HEK293 (cell line): ENCODE measurements at regions not wholly inside any gene's neighbourhood (a gene's known extent, or its start where the extent isn't known, plus 50 kb on each side); places are given as distances from the start of the nearest gene placed in this dataset.

Experiments
- CTCF ChIA-PET: fragments of 350-600 bp; formaldehyde crosslinking; extraction: SDS; loops from one replicate; lab custom pipeline; 2021; ENCODE audit warnings: antibody characterized with exemption; lab: Yijun Ruan, JAX
- POLR2A ChIA-PET: fragments of 300-600 bp; formaldehyde crosslinking; extraction: SDS; loops from one replicate; lab custom pipeline; 2020; ENCODE audit warnings: antibody characterized with exemption, inconsistent platforms; lab: Yijun Ruan, JAX
- H3K27ac ChIP-seq: fragments of 200-500 bp; sonication (Bioruptor generic); 2 replicates; pipeline ENCODE4 v1.5.1; 2014; ENCODE audit warnings: low read depth, low read length, control low read depth, inconsistent platforms; ENCODE audit errors: extremely low read depth
- H3K36me3 ChIP-seq, 2 experiments: fragments of 200-500 bp in 1 of 2; sonication (Bioruptor generic) in 1 of 2; 1 replicate in 1 of 2; 2 replicates in 1 of 2; pipeline ENCODE4 v1.5.1; 2014 to 2017; ENCODE audit warnings: inconsistent platforms in 2 of 2, low read length in 2 of 2; ENCODE audit not compliant: control insufficient read depth in 2 of 2, insufficient read depth in 1 of 2
- H3K4me1 ChIP-seq: fragments of 200-500 bp; sonication (Bioruptor generic); 2 replicates; pipeline ENCODE4 v1.5.1; 2014; ENCODE audit warnings: mild to moderate bottlenecking, low read length, inconsistent platforms; ENCODE audit not compliant: control insufficient read depth, insufficient read depth
- H3K4me3 ChIP-seq: 2 replicates; pipeline ENCODE4 v1.5.1; 2011; ENCODE audit warnings: low read depth, mild to moderate bottlenecking, control low read depth, low read length, moderate library complexity
- H3K9me3 ChIP-seq: fragments of 200-500 bp; sonication (Bioruptor generic); 2 replicates; pipeline ENCODE4 v1.5.1; 2014; ENCODE audit warnings: low read depth, low read length, inconsistent platforms; ENCODE audit not compliant: control insufficient read depth, insufficient read depth
- AEBP2 ChIP-seq: fragments of 450-650 bp; formaldehyde crosslinking; IDR thresholded peaks from 2 replicates; pipeline ENCODE4 v1.5.1; 2016; ENCODE audit warnings: missing biosample characterization, missing genetic modification characterization, borderline replicate concordance
- GLIS1 ChIP-seq: fragments of 450-650 bp; formaldehyde crosslinking; IDR thresholded peaks from 2 replicates; pipeline ENCODE4 v1.5.1; 2016; ENCODE audit warnings: missing biosample characterization, missing genetic modification characterization
- HOXD13 ChIP-seq: sonication (generic); formaldehyde crosslinking; IDR thresholded peaks from 2 replicates; pipeline ENCODE4 v1.8.0; 2022; ENCODE audit warnings: missing genetic modification reagents, borderline replicate concordance
- KLF1 ChIP-seq: fragments of 450-650 bp; formaldehyde crosslinking; IDR thresholded peaks from 2 replicates; pipeline ENCODE4 v1.5.1; 2016; ENCODE audit warnings: missing biosample characterization, missing genetic modification characterization
- KLF8 ChIP-seq: fragments of 450-650 bp; formaldehyde crosslinking; IDR thresholded peaks from 2 replicates; pipeline ENCODE4 v1.5.1; 2016; ENCODE audit warnings: missing biosample characterization, missing genetic modification characterization
- MYNN ChIP-seq: fragments of 450-650 bp; formaldehyde crosslinking; IDR thresholded peaks from 2 replicates; pipeline ENCODE4 v1.5.1; 2016; ENCODE audit warnings: missing biosample characterization, missing genetic modification characterization, borderline replicate concordance
- SETDB1 ChIP-seq: IDR thresholded peaks from one replicate; pipeline ENCODE4 v1.6.1; 2017; ENCODE audit warnings: mild to moderate bottlenecking, low read length, moderate library complexity, mixed read lengths; ENCODE audit not compliant: insufficient read length
- WT1 ChIP-seq: fragments of 450-650 bp; formaldehyde crosslinking; IDR thresholded peaks from 2 replicates; pipeline ENCODE4 v1.5.1; 2016; ENCODE audit warnings: missing biosample characterization, missing genetic modification characterization
- ZBTB1 ChIP-seq: fragments of 450-650 bp; formaldehyde crosslinking; IDR thresholded peaks from 2 replicates; pipeline ENCODE4 v1.5.1; 2016; ENCODE audit warnings: missing biosample characterization, missing genetic modification characterization
- ZBTB10 ChIP-seq: fragments of 450-650 bp; formaldehyde crosslinking; IDR thresholded peaks from 2 replicates; pipeline ENCODE4 v1.5.1; 2016; ENCODE audit warnings: missing biosample characterization, missing genetic modification characterization
- ZBTB48 ChIP-seq: fragments of 450-650 bp; formaldehyde crosslinking; IDR thresholded peaks from 2 replicates; pipeline ENCODE4 v1.5.1; 2016; ENCODE audit warnings: missing biosample characterization, missing genetic modification characterization
- ZEB2 ChIP-seq: fragments of 450-650 bp; formaldehyde crosslinking; IDR thresholded peaks from 2 replicates; pipeline ENCODE4 v1.5.1; 2016; ENCODE audit warnings: missing biosample characterization, missing genetic modification characterization
- ZFP41 ChIP-seq: fragments of 450-650 bp; formaldehyde crosslinking; IDR thresholded peaks from 2 replicates; pipeline ENCODE4 v1.5.1; 2016; ENCODE audit warnings: missing biosample characterization, missing genetic modification characterization, borderline replicate concordance
- ZIC2 ChIP-seq: fragments of 450-650 bp; formaldehyde crosslinking; IDR thresholded peaks from 2 replicates; pipeline ENCODE4 v1.5.1; 2016; ENCODE audit warnings: missing biosample characterization, missing genetic modification characterization
- ZNF10 ChIP-seq: fragments of 450-650 bp; formaldehyde crosslinking; IDR thresholded peaks from 2 replicates; pipeline ENCODE4 v1.5.1; 2017; ENCODE audit warnings: missing biosample characterization, missing genetic modification characterization
- ZNF112 ChIP-seq: fragments of 450-650 bp; formaldehyde crosslinking; IDR thresholded peaks from 2 replicates; pipeline ENCODE4 v1.5.0; 2017; ENCODE audit warnings: missing biosample characterization, missing genetic modification characterization
- ZNF202 ChIP-seq: fragments of 450-650 bp; formaldehyde crosslinking; IDR thresholded peaks from 2 replicates; pipeline ENCODE4 v1.5.1; 2016; ENCODE audit warnings: missing biosample characterization, missing genetic modification characterization, borderline replicate concordance
- ZNF239 ChIP-seq: fragments of 450-650 bp; formaldehyde crosslinking; IDR thresholded peaks from 2 replicates; pipeline ENCODE4 v1.5.1; 2016; ENCODE audit warnings: missing biosample characterization, missing genetic modification characterization
- ZNF248 ChIP-seq: fragments of 450-650 bp; formaldehyde crosslinking; IDR thresholded peaks from 2 replicates; pipeline ENCODE4 v1.5.1; 2017; ENCODE audit warnings: missing biosample characterization, missing genetic modification characterization
- ZNF341 ChIP-seq: fragments of 450-650 bp; formaldehyde crosslinking; IDR thresholded peaks from 2 replicates; pipeline ENCODE4; 2016; ENCODE audit warnings: low read depth, missing biosample characterization, missing genetic modification characterization
- ZNF416 ChIP-seq: fragments of 450-650 bp; formaldehyde crosslinking; IDR thresholded peaks from 2 replicates; pipeline ENCODE4 v1.5.1; 2016; ENCODE audit warnings: missing biosample characterization, missing genetic modification characterization
- ZNF549 ChIP-seq: fragments of 450-650 bp; IDR thresholded peaks from 2 replicates; pipeline ENCODE4 v1.5.1; 2018; ENCODE audit warnings: missing biosample characterization, missing genetic modification characterization, mild to moderate bottlenecking, inconsistent platforms, moderate library complexity
- ZNF555 ChIP-seq: fragments of 450-650 bp; formaldehyde crosslinking; conservative IDR thresholded peaks from 2 replicates; pipeline ENCODE4 v1.5.1; 2017; ENCODE audit warnings: missing biosample characterization, mild to moderate bottlenecking, missing genetic modification characterization, inconsistent platforms
- ZNF571 ChIP-seq: fragments of 450-650 bp; formaldehyde crosslinking; IDR thresholded peaks from 2 replicates; pipeline ENCODE4 v1.5.0; 2017; ENCODE audit warnings: missing biosample characterization, missing genetic modification characterization
- ZNF580 ChIP-seq: fragments of 450-650 bp; formaldehyde crosslinking; IDR thresholded peaks from 2 replicates; pipeline ENCODE4 v1.5.1; 2016; ENCODE audit warnings: missing biosample characterization, missing genetic modification characterization
- ZNF777 ChIP-seq: fragments of 450-650 bp; formaldehyde crosslinking; IDR thresholded peaks from 2 replicates; pipeline ENCODE4 v1.5.1; 2017; ENCODE audit warnings: missing biosample characterization, missing genetic modification characterization, borderline replicate concordance
- ZNF785 ChIP-seq: fragments of 450-650 bp; formaldehyde crosslinking; IDR thresholded peaks from 2 replicates; pipeline ENCODE4 v1.5.1; 2016; ENCODE audit warnings: missing biosample characterization, missing genetic modification characterization
- ZNF791 ChIP-seq: fragments of 450-650 bp; formaldehyde crosslinking; IDR thresholded peaks from 2 replicates; pipeline ENCODE4 v1.5.1; 2016; ENCODE audit warnings: missing biosample characterization, missing genetic modification characterization
- ZNF792 ChIP-seq: fragments of 450-650 bp; formaldehyde crosslinking; IDR thresholded peaks from 2 replicates; pipeline ENCODE4 v1.5.1; 2016; ENCODE audit warnings: missing biosample characterization, missing genetic modification characterization
- ZNF830 ChIP-seq: fragments of 450-650 bp; IDR thresholded peaks from 2 replicates; pipeline ENCODE4 v1.5.0; 2018; ENCODE audit warnings: missing biosample characterization, missing genetic modification characterization, low read depth, mild to moderate bottlenecking, moderate library complexity

GRCh38 chr11:15371533-15371932, 256.8 kb downstream of the INSC start:
- POLR2A ChIA-PET = no interaction called here
- Histone ChIP-seq H3K9me3 (no peaks in the 10 kb centered on the region), H3K27ac (no peak overlapping the region), H3K36me3 (no peaks in the 10 kb centered on the region), H3K4me3 (no peak overlapping the region), H3K4me1 (peaks cover 5% of the 10 kb centered on the region; the same call in 1 of the 2 replicates)
- CTCF ChIA-PET = no interaction called here
- TF ChIP-seq MYNN (tag by site-specific recombination) (no peak), KLF8 (tag by site-specific recombination) (no peak), KLF1 (no peak), ZNF830 (tag by site-specific recombination) (no peak), ZIC2 (peak; percentile 60), ZNF239 (tag by site-specific recombination) (no peak), ZNF112 (tag by site-specific recombination) (no peak), AEBP2 (tag by site-specific recombination) (no peak), ZNF792 (tag by site-specific recombination) (no peak), SETDB1 (no peak), GLIS1 (peak; percentile 44; the same call in 1 of the 2 replicates), ZFP41 (tag by site-specific recombination) (no peak), WT1 (peak; percentile 74), ZNF341 (tag by site-specific recombination) (0 out of 2 replicates have a peak, but pooled peaks have one; percentile 10), ZNF785 (no peak), ZNF248 (no peak), ZNF549 (tag by site-specific recombination) (no peak)

GRCh38 chr11:15374418-15374817, 259.7 kb downstream of the INSC start:
- H3K9me3 ChIP-seq = no peaks in the 10 kb centered on the region
- ChIA-PET CTCF (interaction anchor here (0.6 kb wide), 1 partner anchor 163 kb away, joined by 3 read pairs; no protein-coding TSS in a partner anchor), POLR2A (no interaction called here)
- H3K4me3 ChIP-seq = no peak overlapping the region
- H3K27ac ChIP-seq = no peak overlapping the region
- peaks cover 5% of the 10 kb centered on the region; the same call in 1 of the 2 replicates for H3K4me1 ChIP-seq
- TF ChIP-seq ZBTB1 (tag by site-specific recombination) = no peak
- TF ChIP-seq HOXD13 (CRISPR knock-in tag) = no peak
- no peak for TF ChIP-seq ZNF555 (tag by site-specific recombination)
- TF ChIP-seq ZEB2 (tag by site-specific recombination) = no peak
- TF ChIP-seq ZBTB48 (tag by site-specific recombination) = no peak
- TF ChIP-seq ZNF416 (tag by site-specific recombination) = no peak
- no peak for TF ChIP-seq ZNF202 (tag by site-specific recombination)
- TF ChIP-seq ZNF580 (tag by site-specific recombination) = no peak
- TF ChIP-seq ZNF571 = no peak
- no peak for TF ChIP-seq ZBTB10 (tag by site-specific recombination)
- no peak for TF ChIP-seq SETDB1
- TF ChIP-seq ZNF791 = no peak
- TF ChIP-seq ZNF777 (tag by site-specific recombination) = no peak
- TF ChIP-seq ZNF10 (tag by site-specific recombination) = no peak
- H3K36me3 ChIP-seq = no peaks in the 10 kb centered on the region
